Right lobe of liver (tissue), 4 donors: ENCODE measurements at regions not wholly inside any gene's neighbourhood (a gene's known extent, or its start where the extent isn't known, plus 50 kb on each side); places are given as distances from the start of the nearest gene placed in this dataset.

Experiments
- POLR2A ChIP-seq: fragments of 450-650 bp; IDR thresholded peaks from one replicate; pipeline ENCODE4 v1.6.1; 2017; ENCODE audit warnings: antibody characterized with exemption, mild to moderate bottlenecking
- TF ChIP-seq, protein P1 (sequence below), 4 donors: fragments of 200-600 bp in 3 of 4; fragments of 450-650 bp in 1 of 4; IDR thresholded peaks; one replicate each; pipeline versions ENCODE4 v1.5.1 to v1.8.0; 2016 to 2022; ENCODE audit warnings: antibody characterized with exemption in 4 of 4, mild to moderate bottlenecking in 2 of 4
- donor health status: DM: no; HTN: no; CAD: no.
- donor health status: DM: no; HTN: no; CAD: no.
- donor health status: DM: no; HTN: yes; CAD: no.

DNA sequence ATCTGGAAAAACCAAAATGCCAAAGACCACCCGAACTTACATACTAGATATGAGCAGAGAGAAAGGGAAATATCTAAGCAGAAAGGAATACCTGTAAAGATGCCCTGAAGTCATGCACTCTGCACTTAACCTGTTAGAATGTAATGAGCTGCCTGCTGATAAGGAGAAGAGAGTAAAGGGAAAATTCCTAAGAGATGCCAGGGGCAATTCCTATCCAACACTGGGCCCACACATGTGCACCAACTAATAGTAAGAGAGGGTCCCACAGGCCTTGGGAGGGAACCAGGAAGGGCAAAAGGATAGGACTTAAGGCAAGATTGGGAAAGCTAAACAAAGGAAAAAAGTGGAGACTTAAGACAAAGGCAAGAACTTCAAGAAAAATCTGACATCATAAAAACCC is 189.5 kb downstream of the NSUN3 start:
- TF ChIP-seq, protein P1, sequence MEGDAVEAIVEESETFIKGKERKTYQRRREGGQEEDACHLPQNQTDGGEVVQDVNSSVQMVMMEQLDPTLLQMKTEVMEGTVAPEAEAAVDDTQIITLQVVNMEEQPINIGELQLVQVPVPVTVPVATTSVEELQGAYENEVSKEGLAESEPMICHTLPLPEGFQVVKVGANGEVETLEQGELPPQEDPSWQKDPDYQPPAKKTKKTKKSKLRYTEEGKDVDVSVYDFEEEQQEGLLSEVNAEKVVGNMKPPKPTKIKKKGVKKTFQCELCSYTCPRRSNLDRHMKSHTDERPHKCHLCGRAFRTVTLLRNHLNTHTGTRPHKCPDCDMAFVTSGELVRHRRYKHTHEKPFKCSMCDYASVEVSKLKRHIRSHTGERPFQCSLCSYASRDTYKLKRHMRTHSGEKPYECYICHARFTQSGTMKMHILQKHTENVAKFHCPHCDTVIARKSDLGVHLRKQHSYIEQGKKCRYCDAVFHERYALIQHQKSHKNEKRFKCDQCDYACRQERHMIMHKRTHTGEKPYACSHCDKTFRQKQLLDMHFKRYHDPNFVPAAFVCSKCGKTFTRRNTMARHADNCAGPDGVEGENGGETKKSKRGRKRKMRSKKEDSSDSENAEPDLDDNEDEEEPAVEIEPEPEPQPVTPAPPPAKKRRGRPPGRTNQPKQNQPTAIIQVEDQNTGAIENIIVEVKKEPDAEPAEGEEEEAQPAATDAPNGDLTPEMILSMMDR (IDR thresholded peaks at IDR 0.05) = no peak
- TF ChIP-seq POLR2A = no peak
